IMR-90 (cell line): ENCODE measurements at regions not wholly inside any gene's neighbourhood (a gene's known extent, or its start where the extent isn't known, plus 50 kb on each side); places are given as distances from the start of the nearest gene placed in this dataset.

ENCODE experiments used
- ATAC-seq: fragments of 200-7000 bp; cut with Tn5 transposase; 2 replicates; pipeline ENCODE4 v1.9.1; 2020; ENCODE audit warnings: low read depth, mild to moderate bottlenecking, moderate library complexity
- BruUV-seq: library from RNA; stranded (reverse); fragments of 400-500 nt; replicated peaks from 2 replicates; lab custom pipeline; 2021; lab: Mats Ljungman, UMichigan
- CTCF ChIA-PET: fragments of 300-600 bp; formaldehyde crosslinking; extraction: SDS; loops from one replicate; lab custom pipeline; 2021; ENCODE audit warnings: antibody characterized with exemption; lab: Yijun Ruan, JAX
- POLR2A ChIA-PET: fragments of 300-600 bp; sonication (Branson Sonifier 250); formaldehyde crosslinking; loops from one replicate; lab custom pipeline; 2022; ENCODE audit warnings: antibody characterized with exemption; ENCODE audit not compliant: unreplicated experiment; lab: Charles Lee
- DNase-seq: peaks from one replicate; pipeline ENCODE4 v3.0.0; 2013
- H2AFZ ChIP-seq: replicated peaks from 2 replicates; pipeline ENCODE3; 2013; ENCODE audit warnings: low read length, mild to moderate bottlenecking; ENCODE audit not compliant: poor library complexity
- H2AK5ac ChIP-seq: 2 replicates; pipeline ENCODE4 v1.6.1; 2013; ENCODE audit warnings: low read depth, low read length, inconsistent platforms
- H2AK9ac ChIP-seq: replicated peaks from 2 replicates; pipeline ENCODE3; 2013; ENCODE audit warnings: mild to moderate bottlenecking, low read depth, low read length, moderate library complexity; ENCODE audit not compliant: poor library complexity
- H2BK120ac ChIP-seq: 2 replicates; pipeline ENCODE4 v1.6.1; 2013; ENCODE audit warnings: low read depth, low read length, inconsistent platforms
- H2BK15ac ChIP-seq: 3 replicates; pipeline ENCODE4 v1.6.1; 2013; ENCODE audit warnings: low read depth, low read length, inconsistent platforms
- H2BK20ac ChIP-seq: 2 replicates; pipeline ENCODE4 v1.6.1; 2013; ENCODE audit warnings: low read depth, mild to moderate bottlenecking, inconsistent platforms, low read length, moderate library complexity
- H2BK5ac ChIP-seq: 2 replicates; pipeline ENCODE4 v1.6.1; 2013; ENCODE audit warnings: mild to moderate bottlenecking, low read depth, low read length, inconsistent platforms; ENCODE audit not compliant: poor library complexity, severe bottlenecking
- H3K14ac ChIP-seq: replicated peaks from 2 replicates; pipeline ENCODE4 v1.6.1; 2013; ENCODE audit warnings: low read depth, low read length, inconsistent platforms
- H3K18ac ChIP-seq: 2 replicates; pipeline ENCODE4 v1.6.1; 2013; ENCODE audit warnings: low read depth, low read length, control low read depth
- H3K23ac ChIP-seq: 2 replicates; pipeline ENCODE4 v1.6.1; 2013; ENCODE audit warnings: low read depth, low read length, inconsistent platforms
- H3K27ac ChIP-seq: 2 replicates; pipeline ENCODE4 v1.5.1; 2013; ENCODE audit warnings: mild to moderate bottlenecking, control low read depth, low read length; ENCODE audit not compliant: insufficient read depth
- H3K27me3 ChIP-seq: 2 replicates; pipeline ENCODE4 v1.6.1; 2013; ENCODE audit warnings: low read length; ENCODE audit not compliant: control insufficient read depth, insufficient read depth
- H3K36me3 ChIP-seq: 2 replicates; pipeline ENCODE4 v1.6.1; 2013; ENCODE audit warnings: low read length, mixed read lengths; ENCODE audit not compliant: control insufficient read depth, insufficient read depth
- H3K4ac ChIP-seq: 2 replicates; pipeline ENCODE4 v1.6.1; 2013; ENCODE audit warnings: low read depth, low read length, inconsistent platforms
- H3K4me1 ChIP-seq: 2 replicates; pipeline ENCODE4 v1.6.1; 2013; ENCODE audit warnings: low read length, mixed read lengths; ENCODE audit not compliant: control insufficient read depth, insufficient read depth
- H3K4me2 ChIP-seq: 2 replicates; pipeline ENCODE4 v1.6.1; 2013; ENCODE audit warnings: low read depth, mild to moderate bottlenecking, control low read depth, low read length, moderate library complexity
- H3K4me3 ChIP-seq: 2 replicates; pipeline ENCODE4 v1.5.1; 2013; ENCODE audit warnings: low read depth, mild to moderate bottlenecking, control low read depth, low read length, moderate library complexity; ENCODE audit not compliant: insufficient read depth
- H3K56ac ChIP-seq: 2 replicates; pipeline ENCODE4 v1.6.1; 2013; ENCODE audit warnings: low read length, inconsistent platforms; ENCODE audit not compliant: insufficient read depth; ENCODE audit errors: extremely low read depth
- H3K79me1 ChIP-seq, 2 experiments: 2 replicates each; pipeline ENCODE4 v1.6.1; 2013; ENCODE audit warnings: low read length in 2 of 2, inconsistent platforms in 1 of 2, low read depth in 1 of 2
- H3K9ac ChIP-seq: 2 replicates; pipeline ENCODE4 v1.6.1; 2013; ENCODE audit warnings: low read depth, low read length, control low read depth
- H3K9me1 ChIP-seq: 2 replicates; pipeline ENCODE4 v1.6.1; 2013; ENCODE audit warnings: low read length, inconsistent platforms; ENCODE audit not compliant: insufficient read depth
- H3K9me3 ChIP-seq: 2 replicates; pipeline ENCODE4 v1.6.1; 2013; ENCODE audit warnings: low read length; ENCODE audit not compliant: control insufficient read depth, insufficient read depth
- H4K20me1 ChIP-seq: 2 replicates; pipeline ENCODE4 v1.6.1; 2013; ENCODE audit warnings: low read length, inconsistent platforms; ENCODE audit not compliant: insufficient read depth
- H4K5ac ChIP-seq: 2 replicates; pipeline ENCODE4 v1.6.1; 2013; ENCODE audit warnings: mild to moderate bottlenecking, low read depth, low read length, control low read depth
- H4K8ac ChIP-seq, 2 experiments: 2 replicates each; pipeline ENCODE4 v1.6.1; 2013; ENCODE audit warnings: low read depth in 2 of 2, low read length in 2 of 2, control low read depth in 1 of 2, inconsistent platforms in 1 of 2
- H4K91ac ChIP-seq: 2 replicates; pipeline ENCODE4 v1.6.1; 2013; ENCODE audit warnings: low read depth, low read length, inconsistent platforms; ENCODE audit not compliant: insufficient read depth
- CHD1 ChIP-seq: IDR thresholded peaks from 2 replicates; pipeline ENCODE4 v1.6.1; 2012; ENCODE audit warnings: low read depth, low read length, improper control_type of control experiment
- FOS ChIP-seq: fragments of 150-350 bp; IDR thresholded peaks from 2 replicates; pipeline ENCODE4 v1.6.1; 2016; ENCODE audit warnings: low read depth, low read length
- POLR2A ChIP-seq: IDR thresholded peaks from 2 replicates; pipeline ENCODE4 v1.6.1; 2012; ENCODE audit warnings: mild to moderate bottlenecking, low read depth, low read length
- WGBS, 2 experiments: methylation state at CpG; one replicate each; pipeline versions ENCODE4 v1.1.5 to v1.1.7; 2013; ENCODE audit warnings: missing lambda C conversion rate in 2 of 2; ENCODE audit not compliant: insufficient read length in 1 of 2; ENCODE audit errors: extremely low coverage in 2 of 2; 5-methylcytosine and 5-hydroxymethylcytosine counted together
- dilution Hi-C: fragments of 300-500 bp; cut with HindIII; formaldehyde crosslinking; loops from one replicate; pipeline ENCODE4 v1.14.3; 2018; ENCODE audit warnings: low sequenced_read_pairs; ENCODE audit not compliant: unreplicated experiment
- in situ Hi-C: fragments of 300-500 bp; cut with MboI; formaldehyde crosslinking; loops from 3 replicates; pipeline ENCODE4 v1.14.3; 2019; ENCODE audit warnings: low sequenced_read_pairs, inconsistent platforms, mixed read lengths
- intact Hi-C: fragments of 100-400 bp; cut with micrococcal nuclease; formaldehyde crosslinking; loops from 2 replicates; pipeline ENCODE4 v1.10.0; 2022

DNA sequence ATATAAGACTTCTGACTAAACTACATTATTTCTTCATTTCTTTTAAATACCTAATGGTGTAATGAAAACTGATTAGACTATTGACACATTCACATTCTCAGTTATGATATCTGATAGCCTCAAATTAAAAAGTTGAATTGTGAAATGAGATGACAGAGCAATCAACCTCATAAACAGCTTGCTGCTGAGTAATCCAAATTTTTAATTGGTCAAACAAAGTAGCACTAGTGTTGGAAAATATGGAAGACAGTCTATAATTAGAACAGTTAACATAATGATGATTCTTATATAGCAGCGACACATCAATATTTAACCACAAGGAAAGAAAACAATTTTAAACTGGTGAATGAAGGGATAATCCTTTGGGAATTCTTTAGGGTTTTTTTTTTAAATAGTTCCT is 91.9 kb upstream of the LRP1B start:
- no peaks in the 10 kb centered on the region for H3K27me3 ChIP-seq
- DNase-seq: no peak
- no peak overlapping the region for H3K4me2 ChIP-seq
- H3K4me1 ChIP-seq: no peaks in the 10 kb centered on the region
- H3K4ac ChIP-seq: no peak overlapping the region
- in situ Hi-C loops: no loop called here
- H2AFZ ChIP-seq: no peak overlapping the region
- no peak overlapping the region for H2BK20ac ChIP-seq
- H3K79me1 ChIP-seq: no peaks in the 10 kb centered on the region
- H3K27ac ChIP-seq: no peak overlapping the region
- no peak overlapping the region for H3K23ac ChIP-seq
- no peak overlapping the region for H2BK5ac ChIP-seq
- no peak for ATAC-seq
- H2AK9ac ChIP-seq: no peak overlapping the region
- no peak overlapping the region for H2BK15ac ChIP-seq
- BruUV-seq: no TSS peak
- H4K8ac ChIP-seq: no peak overlapping the region
- no peak overlapping the region for H3K9ac ChIP-seq
- H3K9me1 ChIP-seq: peaks cover 3% of the 10 kb centered on the region; the same call in 1 of the 2 replicates
- no peaks in the 10 kb centered on the region for H3K9me3 ChIP-seq
- H3K4me3 ChIP-seq: no peak overlapping the region
- H3K14ac ChIP-seq: no peak overlapping the region
- H2BK120ac ChIP-seq: no peak overlapping the region
- dilution Hi-C loops: no loop called here
- intact Hi-C loops: no loop called here
- TF ChIP-seq POLR2A: no peak
- no peak for TF ChIP-seq CHD1
- no peak for TF ChIP-seq FOS
- H3K18ac ChIP-seq: no peak overlapping the region
- H4K5ac ChIP-seq: no peak overlapping the region
- POLR2A ChIA-PET: no interaction called here
- H3K36me3 ChIP-seq: no peaks in the 10 kb centered on the region
- no CpG with 5 or more reads among the region's 1 CpG for WGBS, 2 experiments
- no peak overlapping the region for H2AK5ac ChIP-seq
- CTCF ChIA-PET: no interaction called here
- no peaks in the 10 kb centered on the region for H4K20me1 ChIP-seq
- no peak overlapping the region for H4K91ac ChIP-seq
- H3K56ac ChIP-seq: no peak overlapping the region
